Thyroid gland (tissue), 4 donors: ENCODE measurements at regions not wholly inside any gene's neighbourhood (a gene's known extent, or its start where the extent isn't known, plus 50 kb on each side); places are given as distances from the start of the nearest gene placed in this dataset.
"Not testable (repeated sequence)": the region's sequence is repeated elsewhere in the genome, so short reads cannot be mapped to it uniquely, and the experiment has no call there.

Source experiments
- DNase-seq, 2 donors: peaks; one replicate each; pipeline ENCODE4 v3.0.0-alpha.2; 2019
- H3K27ac ChIP-seq, 3 donors: fragments of 200-600 bp; sonication (generic); 1 replicate in 2 of 3; 2 replicates in 1 of 3; pipeline ENCODE4 v1.5.1; 2016 to 2019; ENCODE audit warnings: mild to moderate bottlenecking in 1 of 3, moderate library complexity in 1 of 3
- H3K27me3 ChIP-seq: fragments of 200-600 bp; sonication (generic); one replicate; pipeline ENCODE4 v1.5.1; 2019
- H3K36me3 ChIP-seq, 2 donors: fragments of 200-600 bp; sonication (generic); one replicate each; pipeline ENCODE4 v1.5.1; 2016 to 2019
- H3K4me1 ChIP-seq, 2 donors: fragments of 200-600 bp; sonication (generic); one replicate each; pipeline ENCODE4 v1.5.1; 2017 to 2019
- H3K4me3 ChIP-seq, 3 donors: fragments of 200-600 bp; sonication (generic); replicated peaks in 1 of 3; 1 replicate in 2 of 3; 2 replicates in 1 of 3; pipeline ENCODE4 v1.5.1; 2016; ENCODE audit warnings: mild to moderate bottlenecking in 1 of 3
- H3K9me3 ChIP-seq: fragments of 200-600 bp; sonication (generic); one replicate; pipeline ENCODE4 v1.5.1; 2017
- CTCF ChIP-seq, 6 experiments: fragments of 200-600 bp in 3 of 6; fragments of 450-650 bp in 3 of 6; sonication (generic) in 3 of 6; IDR thresholded peaks; one replicate each; pipeline ENCODE4 v1.5.1; 2016 to 2019; ENCODE audit warnings: antibody characterized with exemption in 6 of 6, mild to moderate bottlenecking in 2 of 6, inconsistent platforms in 1 of 6, moderate library complexity in 1 of 6
- POLR2A ChIP-seq, 2 donors: fragments of 450-650 bp; IDR thresholded peaks; one replicate each; pipeline ENCODE4 v1.6.1; 2017; ENCODE audit warnings: antibody characterized with exemption in 2 of 2, mild to moderate bottlenecking in 2 of 2, moderate library complexity in 1 of 2
- WGBS, 2 donors: methylation state at CpG; one replicate each; pipeline ENCODE4 v1.1.5; 2017; 5-methylcytosine and 5-hydroxymethylcytosine counted together
- intact Hi-C: fragments of 100-400 bp; cut with DNase I; formaldehyde crosslinking; loops from one replicate; pipeline ENCODE4 v1.15.1; 2023

DNA sequence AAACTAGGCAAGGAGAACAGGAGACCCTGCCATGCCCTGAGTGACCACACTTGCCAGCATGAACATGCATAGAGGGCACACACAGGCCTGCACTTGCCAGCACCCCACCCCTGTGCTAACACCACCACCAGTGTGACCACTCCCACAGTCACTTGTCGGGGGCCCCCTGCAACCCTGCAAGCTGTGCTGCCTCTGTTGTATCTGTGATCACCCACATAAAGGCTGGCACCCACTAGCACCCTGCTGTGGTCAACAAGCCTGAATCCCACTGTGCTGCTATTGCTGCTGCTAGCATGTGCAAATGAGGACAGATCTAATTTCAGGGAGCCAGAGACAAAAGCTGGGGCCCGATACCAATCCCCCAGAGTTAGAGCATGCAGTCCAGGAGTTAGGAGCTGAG lies 217.7 kb downstream of the GIPC2 start:
- DNase-seq = no peak
- Histone ChIP-seq H3K4me1 (no peaks in the 10 kb centered on the region), H3K27me3 (no peaks in the 10 kb centered on the region), H3K36me3 (no peaks in the 10 kb centered on the region), H3K27ac (no peak overlapping the region), H3K4me3 (no peak overlapping the region), H3K9me3 (no peaks in the 10 kb centered on the region)
- WGBS, 2 donors = 49 to 50% methylated on average over 2 of the region's 2 CpGs
- TF ChIP-seq POLR2A (IDR thresholded peaks at IDR 0.05) (no peak), CTCF (IDR thresholded peaks at IDR 0.05) (no peak)
- intact Hi-C loops = no loop called here

GRCh38 chr1:78263946-78264345 lies 218.2 kb downstream of the GIPC2 start:
- intact Hi-C loops = no loop called here

DNA sequence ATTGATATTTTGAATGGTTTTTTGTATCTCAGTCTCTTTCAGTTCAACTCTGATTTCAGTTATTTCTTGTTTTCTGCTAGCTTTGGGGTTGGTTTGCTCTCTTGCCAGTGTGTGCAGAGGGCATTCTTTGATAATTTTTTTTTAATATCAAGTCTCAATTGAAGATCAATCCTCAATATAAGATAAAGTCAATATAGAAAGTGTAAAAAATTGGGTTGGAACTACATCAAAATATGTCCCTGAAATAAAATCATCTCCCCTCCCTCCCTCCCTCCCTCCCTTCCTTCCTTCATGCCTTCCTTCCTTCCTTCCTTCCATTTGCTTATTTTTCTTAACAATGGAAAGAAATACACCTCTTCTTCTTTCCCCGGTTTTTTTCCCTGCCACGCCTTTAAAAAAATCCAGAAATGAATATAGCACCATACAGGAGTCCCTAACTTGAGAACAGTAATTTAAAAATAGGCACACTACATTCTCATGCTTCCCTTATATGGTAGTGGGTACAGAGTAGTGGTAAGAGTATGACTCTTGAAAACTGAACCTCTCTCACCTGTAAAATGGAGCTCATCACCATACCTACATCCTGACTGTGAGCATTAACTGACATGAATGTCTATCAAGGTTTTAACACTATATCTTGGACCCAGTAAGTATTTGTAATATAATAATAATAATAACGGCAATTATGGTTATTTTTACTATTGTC lies 221.9 kb downstream of the GIPC2 start:
- DNase-seq = no peak
- Histone ChIP-seq H3K4me3 (no peak overlapping the region), H3K27ac (no peak overlapping the region), H3K27me3 (no peaks in the 10 kb centered on the region), H3K36me3 (no peaks in the 10 kb centered on the region), H3K9me3 (no peaks in the 10 kb centered on the region), H3K4me1 (no peaks in the 10 kb centered on the region)
- no peak for TF ChIP-seq POLR2A (IDR thresholded peaks at IDR 0.05)
- no peak for TF ChIP-seq CTCF (IDR thresholded peaks at IDR 0.05)
- WGBS, 2 donors = 77 to 79% methylated on average over 3 of the region's 3 CpGs
- intact Hi-C loops = no loop called here

More at GRCh38 chr1:78263946-78264345, 218.2 kb downstream of the GIPC2 start:
- H3K36me3 ChIP-seq = no peaks in the 10 kb centered on the region
- no peaks in the 10 kb centered on the region for H3K27me3 ChIP-seq
- WGBS, 2 donors = 8 to 10% methylated on average over 1 of the region's 1 CpG
- no peaks in the 10 kb centered on the region for H3K9me3 ChIP-seq
- no peak for TF ChIP-seq POLR2A (IDR thresholded peaks at IDR 0.05)
- TF ChIP-seq CTCF (IDR thresholded peaks at IDR 0.05) = no peak
- no peak overlapping the region for H3K4me3 ChIP-seq
- H3K4me1 ChIP-seq = no peaks in the 10 kb centered on the region
- no peak for DNase-seq
- H3K27ac ChIP-seq = no peak overlapping the region

GRCh38 chr1:78269591-78269990 lies 221.2 kb upstream of the PTGFR start:
- no peak for TF ChIP-seq CTCF (IDR thresholded peaks at IDR 0.05)
- TF ChIP-seq POLR2A (IDR thresholded peaks at IDR 0.05) = no peak
- intact Hi-C loops = no loop called here
- Histone ChIP-seq H3K36me3 (no peaks in the 10 kb centered on the region), H3K27me3 (no peaks in the 10 kb centered on the region), H3K27ac (no peak overlapping the region), H3K9me3 (no peaks in the 10 kb centered on the region), H3K4me3 (no peak overlapping the region), H3K4me1 (no peaks in the 10 kb centered on the region)
- 80 to 82% methylated on average over 2 of the region's 2 CpGs for WGBS, 2 donors
- DNase-seq = no peak

- H3K27me3 ChIP-seq, intact Hi-C loops, H3K36me3 ChIP-seq, DNase-seq, H3K4me3 ChIP-seq, H3K4me1 ChIP-seq, H3K27ac ChIP-seq, H3K9me3 ChIP-seq: not testable (repeated sequence)
- 91 to 95% methylated on average over 2 of the region's 2 CpGs for WGBS, 2 donors
These were observed 219.4 kb upstream of the PTGFR start for GRCh38 chr1:78271423-78271822.
